ENCODE measurements at regions not wholly inside any gene's neighbourhood (a gene's known extent, or its start where the extent isn't known, plus 50 kb on each side); places are given as distances from the start of the nearest gene placed in this dataset.

GRCh38 chr18:43875511-43875910 is 598.2 kb upstream of the SYT4 start:
- no peak for TF ChIP-seq CTCF (IDR thresholded peaks at IDR 0.05; ENCODE audit: control extremely low read depth, extremely low read depth)
- DNase-seq (peak in 2 of 3 donors; percentile 17 to 45), ATAC-seq (ENCODE audit: insufficient read depth, low FRiP score) (no peak)
- Histone ChIP-seq H3K4me1 (ENCODE audit: control insufficient read depth in 5 of 5, insufficient read depth in 5 of 5, low read length in 5 of 5) (peaks cover 0 to 19% (median 5%) of the 10 kb centered on the region in 5 donors), H3K4me3 (no peak overlapping the region), H3K36me3 (ENCODE audit: control insufficient read depth in 4 of 4, insufficient read depth in 4 of 4, low read length in 4 of 4) (no peaks in the 10 kb centered on the region), H3K27me3 (ENCODE audit: control insufficient read depth in 3 of 3, insufficient read depth in 3 of 3, low read length in 2 of 3) (no peaks in the 10 kb centered on the region), H3K27ac (ENCODE audit: low read depth in 1 of 2, low read length in 1 of 2) (no peak overlapping the region), H3K9ac (ENCODE audit: insufficient read depth in 1 of 2, low read length in 2 of 2) (no peak overlapping the region), H3K9me3 (ENCODE audit: control insufficient read depth in 4 of 4, insufficient read depth in 3 of 4, low read length in 3 of 4) (no peaks in the 10 kb centered on the region)
- 61 to 66% methylated on average over 2 of the region's 2 CpGs for WGBS, 2 donors

GRCh38 chr18:43876286-43876685 is 599.0 kb upstream of the SYT4 start:
- Histone ChIP-seq H3K4me3 (no peak overlapping the region), H3K27me3 (ENCODE audit: control insufficient read depth in 3 of 3, insufficient read depth in 3 of 3, low read length in 2 of 3) (no peaks in the 10 kb centered on the region), H3K27ac (ENCODE audit: low read depth in 1 of 2, low read length in 1 of 2) (no peak overlapping the region), H3K9me3 (ENCODE audit: control insufficient read depth in 4 of 4, insufficient read depth in 3 of 4, low read length in 3 of 4) (no peaks in the 10 kb centered on the region), H3K36me3 (ENCODE audit: control insufficient read depth in 4 of 4, insufficient read depth in 4 of 4, low read length in 4 of 4) (no peaks in the 10 kb centered on the region), H3K9ac (ENCODE audit: insufficient read depth in 1 of 2, low read length in 2 of 2) (no peak overlapping the region), H3K4me1 (ENCODE audit: control insufficient read depth in 5 of 5, insufficient read depth in 5 of 5, low read length in 5 of 5) (peaks cover 0 to 19% (median 5%) of the 10 kb centered on the region in 5 donors)
- ATAC-seq (ENCODE audit: insufficient read depth, low FRiP score), result no peak
- peak in 2 of 3 donors; percentile 16 to 32 for DNase-seq
- TF ChIP-seq CTCF (IDR thresholded peaks at IDR 0.05; ENCODE audit: control extremely low read depth, extremely low read depth), result no peak
- 75 to 77% methylated on average over 4 of the region's 4 CpGs for WGBS, 2 donors

GRCh38 chr18:43876748-43877147 is 599.5 kb upstream of the SYT4 start:
- Histone ChIP-seq H3K27me3 (ENCODE audit: control insufficient read depth in 3 of 3, insufficient read depth in 3 of 3, low read length in 2 of 3) (no peaks in the 10 kb centered on the region), H3K4me1 (ENCODE audit: control insufficient read depth in 5 of 5, insufficient read depth in 5 of 5, low read length in 5 of 5) (peaks cover 0 to 19% (median 5%) of the 10 kb centered on the region in 5 donors), H3K4me3 (no peak overlapping the region), H3K27ac (ENCODE audit: low read depth in 1 of 2, low read length in 1 of 2) (no peak overlapping the region), H3K9me3 (ENCODE audit: control insufficient read depth in 4 of 4, insufficient read depth in 3 of 4, low read length in 3 of 4) (no peaks in the 10 kb centered on the region), H3K36me3 (ENCODE audit: control insufficient read depth in 4 of 4, insufficient read depth in 4 of 4, low read length in 4 of 4) (no peaks in the 10 kb centered on the region), H3K9ac (ENCODE audit: insufficient read depth in 1 of 2, low read length in 2 of 2) (no peak overlapping the region)
- 50 to 79% methylated on average over 4 of the region's 4 CpGs for WGBS, 2 donors
- ATAC-seq (ENCODE audit: insufficient read depth, low FRiP score) (no peak), DNase-seq (peak; percentile 52 to 87 (median 69))
- no peak for TF ChIP-seq CTCF (IDR thresholded peaks at IDR 0.05; ENCODE audit: control extremely low read depth, extremely low read depth)

All from lung (tissue), 11 donors.